ENCODE measurements at regions not wholly inside any gene's neighbourhood (a gene's known extent, or its start where the extent isn't known, plus 50 kb on each side); places are given as distances from the start of the nearest gene placed in this dataset.

DNA sequence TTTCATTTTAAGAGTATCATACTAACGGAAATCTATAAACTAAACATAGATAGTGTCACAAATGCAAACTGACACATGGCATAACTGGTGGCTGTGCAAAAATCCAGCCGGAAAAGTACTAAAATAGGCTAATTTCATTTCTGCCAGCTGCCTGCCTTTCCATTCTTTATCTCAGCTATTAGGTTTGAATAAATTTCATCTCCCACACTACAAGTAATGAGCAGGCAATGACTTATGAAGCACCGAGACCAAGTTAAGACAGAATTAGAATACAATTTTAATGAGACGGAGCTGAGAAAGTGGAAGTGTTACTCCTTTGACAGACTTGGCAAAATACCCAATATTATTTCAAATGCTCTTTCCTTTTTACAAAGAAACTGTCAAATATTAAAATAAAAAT is 258.8 kb upstream of the ZNF608 start:
- Histone ChIP-seq H3K4me1 (ENCODE audit: control insufficient read depth, insufficient read depth, low read length) (no peaks in the 10 kb centered on the region), H3K27ac (ENCODE audit: low read length) (no peak overlapping the region), H3K4me3 (ENCODE audit: low read length) (no peak overlapping the region), H3K36me3 (ENCODE audit: control insufficient read depth, insufficient read depth, low read length) (no peaks in the 10 kb centered on the region), H3K27me3 (ENCODE audit: control insufficient read depth, insufficient read depth, low read length) (no peaks in the 10 kb centered on the region), H3K9me3 (ENCODE audit: control insufficient read depth, low read depth, low read length) (no peaks in the 10 kb centered on the region)
- WGBS (ENCODE audit: insufficient coverage, low lambda C conversion rate): 84% methylated on average over 3 of the region's 4 CpGs
- no peak for DNase-seq

DNA sequence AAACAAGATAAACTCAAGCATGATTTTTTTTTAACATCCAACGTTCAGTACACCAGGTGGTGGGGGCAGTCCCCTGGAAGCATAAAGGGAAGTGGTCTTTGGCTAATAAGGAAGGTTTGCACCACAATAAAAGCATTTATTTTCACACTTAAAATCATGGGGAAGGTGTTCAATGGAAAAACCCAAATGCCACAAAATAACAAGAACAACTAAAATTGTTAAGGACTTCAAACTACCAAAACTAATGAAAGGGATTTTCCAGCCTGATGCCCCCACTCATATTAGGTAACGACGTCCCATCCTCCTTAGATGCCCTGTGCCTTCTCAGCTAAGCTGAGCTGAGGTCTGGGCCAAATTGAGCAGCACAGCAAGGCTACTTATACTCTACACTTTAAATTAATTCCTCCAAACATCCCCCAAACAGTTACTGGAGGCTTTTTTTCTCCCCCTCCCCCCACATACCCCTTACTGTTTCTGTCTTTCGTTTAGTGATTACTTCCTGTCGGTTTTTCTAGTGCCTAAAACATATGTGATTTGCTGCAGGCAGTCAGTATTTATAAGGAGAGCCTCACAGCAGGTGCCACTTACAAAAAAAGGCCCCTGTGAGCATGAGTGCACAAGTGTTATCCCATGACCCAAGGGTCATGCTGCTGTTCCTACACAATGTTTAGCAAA is 259.7 kb upstream of the ZNF608 start:
- Histone ChIP-seq H3K9me3 (ENCODE audit: control insufficient read depth, low read depth, low read length) (no peaks in the 10 kb centered on the region), H3K27ac (ENCODE audit: low read length) (no peak overlapping the region), H3K36me3 (ENCODE audit: control insufficient read depth, insufficient read depth, low read length) (no peaks in the 10 kb centered on the region), H3K27me3 (ENCODE audit: control insufficient read depth, insufficient read depth, low read length) (no peaks in the 10 kb centered on the region), H3K4me3 (ENCODE audit: low read length) (no peak overlapping the region), H3K4me1 (ENCODE audit: control insufficient read depth, insufficient read depth, low read length) (peaks cover 1% of the 10 kb centered on the region)
- DNase-seq: no peak
- 40% methylated on average over 2 of the region's 5 CpGs for WGBS (ENCODE audit: insufficient coverage, low lambda C conversion rate)

DNA sequence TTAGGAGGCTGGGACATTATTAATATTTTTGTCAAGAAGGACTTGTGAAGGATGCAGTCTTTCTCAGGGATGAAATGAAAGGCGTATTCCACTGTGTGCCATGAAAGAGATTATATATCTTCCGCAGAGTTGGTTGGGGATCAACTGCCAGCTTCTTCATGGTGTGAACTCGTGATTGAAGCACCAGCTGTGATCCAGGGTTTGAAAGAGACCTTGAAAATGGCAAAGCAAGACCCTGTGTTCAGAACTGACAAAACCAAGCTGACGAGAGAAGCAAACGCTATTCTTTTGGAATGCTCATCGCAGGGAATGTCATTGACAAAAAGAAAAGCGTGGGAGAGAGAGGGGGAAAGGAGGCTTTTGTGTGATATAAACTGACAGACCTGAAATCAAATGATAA is 263.9 kb upstream of the ZNF608 start:
- H3K4me1 ChIP-seq (ENCODE audit: control insufficient read depth, insufficient read depth, low read length): peaks cover 12% of the 10 kb centered on the region
- H3K27me3 ChIP-seq (ENCODE audit: control insufficient read depth, insufficient read depth, low read length): no peaks in the 10 kb centered on the region
- H3K36me3 ChIP-seq (ENCODE audit: control insufficient read depth, insufficient read depth, low read length): no peaks in the 10 kb centered on the region
- H3K27ac ChIP-seq (ENCODE audit: low read length): no peak overlapping the region
- no peak overlapping the region for H3K4me3 ChIP-seq (ENCODE audit: low read length)
- no peak for DNase-seq
- WGBS (ENCODE audit: insufficient coverage, low lambda C conversion rate): 94% methylated on average over 4 of the region's 7 CpGs
- no peaks in the 10 kb centered on the region for H3K9me3 ChIP-seq (ENCODE audit: control insufficient read depth, low read depth, low read length)

DNA sequence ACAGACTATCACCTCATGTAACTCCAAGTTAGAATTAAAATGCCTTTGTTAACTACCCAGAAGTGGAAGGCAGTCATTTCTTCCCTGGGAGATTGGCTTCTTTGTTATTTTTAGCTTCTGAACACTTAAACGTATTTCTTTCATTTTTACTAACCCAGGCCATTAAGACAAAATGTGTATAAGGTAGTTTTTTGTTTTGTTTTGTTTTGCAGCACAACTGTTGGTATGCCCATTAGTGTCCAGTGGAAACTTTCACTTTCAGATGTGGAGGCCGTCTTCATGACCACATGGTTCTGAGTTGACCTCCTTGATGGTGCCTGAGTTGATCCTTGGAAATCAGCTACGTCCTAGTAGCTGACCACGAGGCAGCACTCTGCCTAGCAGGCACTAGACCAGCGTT is 264.6 kb upstream of the ZNF608 start:
- H3K36me3 ChIP-seq (ENCODE audit: control insufficient read depth, insufficient read depth, low read length): no peaks in the 10 kb centered on the region
- H3K27ac ChIP-seq (ENCODE audit: low read length): no peak overlapping the region
- peak in 1 of 2 donors; percentile 18 for DNase-seq
- no peak overlapping the region for H3K4me3 ChIP-seq (ENCODE audit: low read length)
- 100% methylated on average over 1 of the region's 5 CpGs for WGBS (ENCODE audit: insufficient coverage, low lambda C conversion rate)
- H3K9me3 ChIP-seq (ENCODE audit: control insufficient read depth, low read depth, low read length): no peaks in the 10 kb centered on the region
- peaks cover 12% of the 10 kb centered on the region for H3K4me1 ChIP-seq (ENCODE audit: control insufficient read depth, insufficient read depth, low read length)
- H3K27me3 ChIP-seq (ENCODE audit: control insufficient read depth, insufficient read depth, low read length): no peaks in the 10 kb centered on the region

DNA sequence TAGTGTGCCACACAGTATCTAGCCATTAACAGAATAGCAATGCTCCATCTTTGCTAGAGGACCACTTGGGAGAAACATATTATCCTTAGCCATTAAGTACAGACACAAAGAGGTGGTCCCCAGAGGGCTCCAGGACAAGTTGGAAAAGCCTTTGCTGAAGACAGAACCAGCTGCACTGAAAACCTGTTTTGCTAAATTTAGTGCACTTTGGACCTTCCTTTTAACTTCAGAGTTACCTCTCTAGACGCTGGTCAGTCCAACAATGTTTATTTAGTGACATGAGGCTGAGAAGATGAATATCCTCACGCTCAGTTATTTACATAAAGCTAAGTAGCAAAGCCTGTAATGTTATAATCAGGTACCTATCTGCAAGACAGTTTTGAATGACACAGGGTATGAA is 265.0 kb upstream of the ZNF608 start:
- H3K4me3 ChIP-seq (ENCODE audit: low read length): no peak overlapping the region
- H3K9me3 ChIP-seq (ENCODE audit: control insufficient read depth, low read depth, low read length): no peaks in the 10 kb centered on the region
- no CpG with 5 or more reads among the region's 2 CpGs for WGBS (ENCODE audit: insufficient coverage, low lambda C conversion rate)
- H3K27me3 ChIP-seq (ENCODE audit: control insufficient read depth, insufficient read depth, low read length): no peaks in the 10 kb centered on the region
- no peak overlapping the region for H3K27ac ChIP-seq (ENCODE audit: low read length)
- H3K4me1 ChIP-seq (ENCODE audit: control insufficient read depth, insufficient read depth, low read length): peaks cover 12% of the 10 kb centered on the region
- peak in 1 of 2 donors; percentile 63 for DNase-seq
- H3K36me3 ChIP-seq (ENCODE audit: control insufficient read depth, insufficient read depth, low read length): no peaks in the 10 kb centered on the region

DNA sequence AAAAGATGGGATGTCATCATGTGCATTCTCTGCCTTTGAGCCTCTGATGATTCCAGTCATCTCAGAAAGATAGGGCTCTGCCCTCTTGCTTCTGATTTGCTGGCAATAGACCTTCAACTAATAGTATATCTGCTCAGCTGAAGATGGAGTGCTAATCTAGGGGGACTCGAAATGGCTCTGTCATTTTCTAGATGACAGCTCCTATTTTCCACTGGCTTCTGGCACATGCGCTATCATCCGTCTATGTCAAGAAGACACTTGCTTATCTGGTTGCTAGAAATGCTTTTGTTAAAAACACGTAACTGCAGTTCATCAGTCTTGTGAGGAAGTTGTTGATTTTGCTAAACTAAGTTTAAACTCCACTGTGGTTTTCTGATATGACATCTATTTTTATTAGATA is 265.5 kb upstream of the ZNF608 start:
- Histone ChIP-seq H3K4me1 (ENCODE audit: control insufficient read depth, insufficient read depth, low read length) (peaks cover 12% of the 10 kb centered on the region), H3K4me3 (ENCODE audit: low read length) (no peak overlapping the region), H3K36me3 (ENCODE audit: control insufficient read depth, insufficient read depth, low read length) (no peaks in the 10 kb centered on the region), H3K9me3 (ENCODE audit: control insufficient read depth, low read depth, low read length) (no peaks in the 10 kb centered on the region), H3K27ac (ENCODE audit: low read length) (no peak overlapping the region), H3K27me3 (ENCODE audit: control insufficient read depth, insufficient read depth, low read length) (no peaks in the 10 kb centered on the region)
- 40% methylated on average over 1 of the region's 4 CpGs for WGBS (ENCODE audit: insufficient coverage, low lambda C conversion rate)
- no peak for DNase-seq

DNA sequence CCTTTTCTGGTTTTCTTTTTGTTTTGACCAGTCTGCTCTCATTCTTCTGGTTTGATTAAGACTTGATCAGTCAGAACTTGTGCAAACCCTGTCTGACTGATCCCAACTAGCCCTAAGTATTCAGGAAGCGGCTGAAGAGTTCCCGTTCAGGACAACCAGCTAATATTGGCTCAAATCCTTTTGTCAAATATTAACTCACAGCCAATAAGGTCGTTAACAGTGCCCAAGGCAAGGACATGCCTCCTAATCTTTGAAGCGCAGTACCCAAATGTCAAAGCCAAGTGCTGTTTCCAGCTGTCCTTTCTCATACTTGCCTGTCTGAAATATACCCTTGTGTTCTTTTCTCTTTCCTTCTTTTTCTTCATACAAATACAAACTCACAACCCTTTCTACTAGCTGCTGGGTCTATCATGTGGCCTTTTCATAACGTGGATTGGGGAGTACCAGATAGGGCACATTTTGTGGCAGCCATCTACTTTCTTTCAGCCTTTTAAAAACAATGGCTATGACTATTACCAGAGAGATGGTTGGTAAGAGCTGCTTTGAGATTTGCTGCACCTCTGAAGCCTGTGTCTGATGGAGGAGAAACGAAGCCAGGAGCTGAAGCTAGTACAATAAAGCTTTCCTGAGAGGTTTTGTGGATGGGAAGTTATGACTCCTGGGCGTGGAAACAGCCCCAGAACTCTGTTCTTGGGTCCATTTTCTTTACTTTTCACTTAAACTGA is 266.4 kb upstream of the ZNF608 start:
- no peak overlapping the region for H3K27ac ChIP-seq (ENCODE audit: low read length)

DNA sequence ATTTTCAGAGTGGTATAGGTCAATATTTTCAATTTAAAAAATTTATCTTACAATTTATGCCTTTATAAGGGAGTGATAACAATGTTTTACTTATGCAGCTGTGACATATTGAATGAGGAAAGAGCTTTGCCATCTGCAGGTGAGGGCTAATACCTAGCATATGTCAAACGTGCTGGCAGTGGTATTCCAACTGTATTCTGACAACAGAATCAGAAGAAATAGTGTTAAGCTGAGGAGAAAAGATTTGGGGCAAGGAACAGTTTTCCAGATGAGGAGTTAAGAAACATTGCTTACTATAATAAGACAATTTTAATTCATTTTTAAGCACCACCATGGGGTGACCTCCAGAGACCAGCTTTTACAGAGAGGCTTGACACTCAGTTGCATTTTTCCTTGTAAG is 267.8 kb upstream of the ZNF608 start:
- H3K36me3 ChIP-seq (ENCODE audit: control insufficient read depth, insufficient read depth, low read length): no peaks in the 10 kb centered on the region
- DNase-seq: no peak
- H3K4me3 ChIP-seq (ENCODE audit: low read length): no peak overlapping the region
- H3K4me1 ChIP-seq (ENCODE audit: control insufficient read depth, insufficient read depth, low read length): peaks cover 12% of the 10 kb centered on the region
- H3K9me3 ChIP-seq (ENCODE audit: control insufficient read depth, low read depth, low read length): no peaks in the 10 kb centered on the region
- no peaks in the 10 kb centered on the region for H3K27me3 ChIP-seq (ENCODE audit: control insufficient read depth, insufficient read depth, low read length)
- WGBS (ENCODE audit: insufficient coverage, low lambda C conversion rate): 60% methylated on average over 1 of the region's 1 CpG
- no peak overlapping the region for H3K27ac ChIP-seq (ENCODE audit: low read length)

More for the DNA sequence above, 266.4 kb upstream of the ZNF608 start:
- DNase-seq: peak in 1 of 2 donors; percentile 39
- Histone ChIP-seq H3K27me3 (ENCODE audit: control insufficient read depth, insufficient read depth, low read length) (no peaks in the 10 kb centered on the region), H3K4me1 (ENCODE audit: control insufficient read depth, insufficient read depth, low read length) (peaks cover 12% of the 10 kb centered on the region), H3K36me3 (ENCODE audit: control insufficient read depth, insufficient read depth, low read length) (no peaks in the 10 kb centered on the region), H3K9me3 (ENCODE audit: control insufficient read depth, low read depth, low read length) (no peaks in the 10 kb centered on the region), H3K4me3 (ENCODE audit: low read length) (no peak overlapping the region)
- WGBS (ENCODE audit: insufficient coverage, low lambda C conversion rate): no CpG with 5 or more reads among the region's 7 CpGs

DNA sequence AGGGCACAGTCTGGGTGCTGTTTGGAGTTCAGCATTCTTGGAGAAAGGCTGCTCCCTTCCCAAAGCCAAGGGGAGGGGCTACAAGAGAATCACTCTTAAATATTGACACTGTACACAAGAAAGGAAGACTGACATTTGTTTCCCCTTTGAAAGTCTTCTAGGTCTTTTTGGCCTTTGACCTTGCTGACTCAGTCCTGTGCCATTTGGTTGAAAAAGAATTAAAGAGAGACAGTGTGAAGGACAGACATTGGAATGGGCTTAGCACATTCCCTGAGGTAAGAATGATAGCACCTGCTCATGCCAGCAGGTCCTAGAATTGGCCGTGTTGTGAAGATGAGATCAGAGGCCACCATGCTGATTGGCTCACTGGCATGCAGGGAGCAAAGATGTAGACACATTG is 271.4 kb upstream of the ZNF608 start:
- Histone ChIP-seq H3K36me3 (ENCODE audit: control insufficient read depth, insufficient read depth, low read length) (no peaks in the 10 kb centered on the region), H3K27me3 (ENCODE audit: control insufficient read depth, insufficient read depth, low read length) (no peaks in the 10 kb centered on the region), H3K4me3 (ENCODE audit: low read length) (no peak overlapping the region), H3K27ac (ENCODE audit: low read length) (no peak overlapping the region), H3K9me3 (ENCODE audit: control insufficient read depth, low read depth, low read length) (no peaks in the 10 kb centered on the region), H3K4me1 (ENCODE audit: control insufficient read depth, insufficient read depth, low read length) (peaks cover 4% of the 10 kb centered on the region)
- no CpG with 5 or more reads among the region's 1 CpG for WGBS (ENCODE audit: insufficient coverage, low lambda C conversion rate)
- no peak for DNase-seq

DNA sequence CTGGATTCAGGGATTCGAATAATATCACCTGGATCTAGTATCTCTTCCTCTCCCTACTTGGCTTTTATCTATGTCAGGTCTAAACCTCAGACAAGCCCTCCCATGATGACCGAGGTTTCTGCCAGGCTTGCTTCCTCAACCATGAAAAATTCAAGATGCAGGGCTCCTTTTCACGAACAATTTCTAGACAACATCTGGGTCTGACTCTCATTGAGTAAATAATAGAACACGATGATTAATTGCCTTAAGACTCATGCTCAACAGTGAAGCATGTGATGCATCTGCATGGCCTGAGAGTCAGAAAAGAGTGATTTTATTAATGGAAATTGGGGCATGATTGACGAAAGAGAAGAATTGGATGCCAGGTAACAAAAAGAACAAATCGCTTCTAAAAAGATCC is 277.2 kb upstream of the ZNF608 start:
- H3K36me3 ChIP-seq (ENCODE audit: control insufficient read depth, insufficient read depth, low read length): no peaks in the 10 kb centered on the region
- no peaks in the 10 kb centered on the region for H3K27me3 ChIP-seq (ENCODE audit: control insufficient read depth, insufficient read depth, low read length)
- no peak overlapping the region for H3K27ac ChIP-seq (ENCODE audit: low read length)
- no peak overlapping the region for H3K4me3 ChIP-seq (ENCODE audit: low read length)
- peaks cover 13% of the 10 kb centered on the region for H3K4me1 ChIP-seq (ENCODE audit: control insufficient read depth, insufficient read depth, low read length)
- H3K9me3 ChIP-seq (ENCODE audit: control insufficient read depth, low read depth, low read length): no peaks in the 10 kb centered on the region
- DNase-seq: no peak
- 93% methylated on average over 2 of the region's 6 CpGs for WGBS (ENCODE audit: insufficient coverage, low lambda C conversion rate)
